ENCODE measurements at regions not wholly inside any gene's neighbourhood (a gene's known extent, or its start where the extent isn't known, plus 50 kb on each side); places are given as distances from the start of the nearest gene placed in this dataset.
A peak's percentile ranks its signal among the peaks of the same experiment; 100 is the strongest.

- peaks cover 23% of the 10 kb centered on the region for H3K4me1 ChIP-seq (replicated peaks)
- H3K4me3 ChIP-seq, result no peak overlapping the region
- no peaks in the 10 kb centered on the region for H3K36me3 ChIP-seq
- H3K27ac ChIP-seq, result no peak overlapping the region
- no peak for DNase-seq (ENCODE audit: low read depth in 1 of 2, low spot score in 2 of 2)
- peaks cover 80% of the 10 kb centered on the region for H3K9me3 ChIP-seq (replicated peaks)
- H3K27me3 ChIP-seq (replicated peaks), result no peaks in the 10 kb centered on the region
Measured at GRCh38 chr11:70867281-70868047, 384.9 kb downstream of the SHANK2 start.

DNA sequence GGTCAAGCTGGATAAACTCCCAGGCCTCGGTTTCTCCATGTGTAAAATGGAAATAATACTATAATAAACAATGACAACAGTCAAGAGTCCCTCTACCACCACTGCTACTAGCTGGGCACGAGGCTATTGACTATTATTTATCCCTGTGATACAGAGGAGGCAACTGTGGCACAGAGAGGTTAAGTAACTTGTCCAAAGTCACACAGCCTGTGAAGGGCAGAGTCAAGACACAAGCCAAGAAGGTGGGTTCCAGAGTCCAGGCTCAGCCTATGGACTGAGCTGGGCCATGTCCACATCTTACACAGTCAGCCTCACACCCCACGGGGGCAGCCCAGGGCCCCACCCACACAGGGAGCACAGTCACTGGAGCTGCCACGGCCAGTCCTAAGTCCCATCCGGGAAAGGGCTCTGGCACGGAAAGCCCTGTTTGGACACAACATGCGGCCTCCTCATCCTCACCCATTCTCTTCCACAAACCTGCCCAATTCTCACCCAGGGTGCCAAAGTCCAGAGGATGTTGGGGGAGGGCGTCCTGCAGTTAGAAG lies 384.0 kb downstream of the SHANK2 start:
- H3K27ac ChIP-seq, result no peak overlapping the region
- DNase-seq (ENCODE audit: low read depth in 1 of 2, low spot score in 2 of 2), result no peak
- H3K4me3 ChIP-seq, result no peak overlapping the region
- no peaks in the 10 kb centered on the region for H3K36me3 ChIP-seq
- no peaks in the 10 kb centered on the region for H3K27me3 ChIP-seq (replicated peaks)
- peaks cover 33% of the 10 kb centered on the region for H3K4me1 ChIP-seq (replicated peaks)
- peaks cover 73% of the 10 kb centered on the region for H3K9me3 ChIP-seq (replicated peaks)

DNA sequence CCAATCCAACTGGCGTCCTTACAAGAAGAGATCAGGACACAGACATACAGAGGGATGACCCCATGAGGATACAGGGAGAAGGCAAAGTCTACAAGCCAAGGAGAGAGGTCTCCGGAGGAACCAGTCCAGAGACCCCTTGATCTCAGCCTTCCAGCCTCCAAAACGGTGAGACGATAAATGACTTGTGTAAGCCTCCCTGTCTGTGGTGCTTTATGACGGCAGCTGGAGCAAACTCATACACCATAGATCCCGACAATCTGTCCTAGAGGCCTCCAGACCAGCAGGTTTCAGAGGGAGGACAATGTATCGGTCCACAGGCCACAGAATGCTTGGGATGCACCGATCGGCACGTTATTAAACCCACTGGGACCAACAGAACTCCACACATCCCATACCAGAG lies 383.3 kb downstream of the SHANK2 start:
- H3K27ac ChIP-seq, result no peak overlapping the region
- DNase-seq (ENCODE audit: low read depth in 1 of 2, low spot score in 2 of 2), result no peak
- H3K9me3 ChIP-seq (replicated peaks), result peaks cover 69% of the 10 kb centered on the region
- no peaks in the 10 kb centered on the region for H3K36me3 ChIP-seq
- peaks cover 39% of the 10 kb centered on the region for H3K4me1 ChIP-seq (replicated peaks)
- H3K4me3 ChIP-seq, result no peak overlapping the region
- no peaks in the 10 kb centered on the region for H3K27me3 ChIP-seq (replicated peaks)

GRCh38 chr11:70871881-70872280 lies 380.5 kb downstream of the SHANK2 start:
- Histone ChIP-seq H3K9me3 (replicated peaks) (peaks cover 55% of the 10 kb centered on the region), H3K27me3 (replicated peaks) (no peaks in the 10 kb centered on the region), H3K4me1 (replicated peaks) (peaks cover 60% of the 10 kb centered on the region), H3K4me3 (no peak overlapping the region), H3K27ac (peak overlapping the region; percentile 91), H3K36me3 (no peaks in the 10 kb centered on the region)
- peak; percentile 80 to 89 for DNase-seq (ENCODE audit: low read depth in 1 of 2, low spot score in 2 of 2)

- Histone ChIP-seq H3K9me3 (replicated peaks) (peaks cover 57% of the 10 kb centered on the region), H3K4me3 (no peak overlapping the region)
Measured at GRCh38 chr11:70872299-70872698, 380.1 kb downstream of the SHANK2 start.

DNA sequence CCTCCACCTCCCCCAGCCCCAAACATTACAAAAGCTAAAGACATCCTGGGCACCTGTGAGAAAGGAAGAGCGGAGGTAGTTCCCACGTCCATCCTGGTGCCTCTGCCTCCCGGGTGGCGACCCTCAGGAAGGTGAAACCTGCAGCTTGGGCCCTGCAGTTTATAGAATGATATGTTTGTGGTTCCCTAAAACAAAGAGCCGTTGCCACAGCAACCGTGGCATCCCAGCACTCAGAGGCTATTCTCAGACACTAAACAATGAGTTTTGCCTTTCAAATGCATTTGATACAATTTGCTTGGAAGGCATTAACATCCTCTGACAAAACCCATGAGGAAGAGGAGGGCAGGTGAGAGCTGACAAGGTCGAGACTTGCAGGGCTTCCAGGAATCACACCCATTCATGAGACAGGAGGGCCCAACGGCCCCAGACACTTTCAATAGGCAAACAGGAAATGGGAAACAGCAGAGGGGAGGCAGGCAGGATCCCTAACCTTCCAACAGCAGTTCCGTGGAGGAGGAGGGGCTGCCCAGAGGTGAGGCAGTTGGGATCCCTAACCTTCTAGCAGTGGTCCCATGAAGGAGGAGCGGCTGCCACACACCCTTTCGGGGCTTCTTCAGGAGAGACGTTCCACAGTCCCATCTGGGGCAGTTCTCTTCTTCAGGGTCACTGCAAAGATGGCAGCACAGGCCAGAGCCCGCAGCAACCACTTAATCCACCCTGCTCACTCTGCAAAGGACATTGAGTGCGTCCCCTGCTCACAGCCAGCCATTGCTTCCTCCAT lies 379.2 kb downstream of the SHANK2 start:
- H3K36me3 ChIP-seq, result no peaks in the 10 kb centered on the region
- peak overlapping the region; percentile 91 for H3K27ac ChIP-seq
- peaks cover 57% of the 10 kb centered on the region for H3K9me3 ChIP-seq (replicated peaks)
- H3K4me3 ChIP-seq, result no peak overlapping the region
- DNase-seq (ENCODE audit: low read depth in 1 of 2, low spot score in 2 of 2), result peak in 1 of 2 experiments; percentile 76
- no peaks in the 10 kb centered on the region for H3K27me3 ChIP-seq (replicated peaks)
- H3K4me1 ChIP-seq (replicated peaks), result peaks cover 61% of the 10 kb centered on the region

More at GRCh38 chr11:70872299-70872698, 380.1 kb downstream of the SHANK2 start:
- Histone ChIP-seq H3K27me3 (replicated peaks) (no peaks in the 10 kb centered on the region), H3K36me3 (no peaks in the 10 kb centered on the region), H3K27ac (peak overlapping the region; percentile 91), H3K4me1 (replicated peaks) (peaks cover 61% of the 10 kb centered on the region)
- DNase-seq (ENCODE audit: low read depth in 1 of 2, low spot score in 2 of 2), result no peak

GRCh38 chr11:70873736-70874412 lies 378.5 kb downstream of the SHANK2 start:
- peak in 1 of 2 experiments; percentile 40 for DNase-seq (ENCODE audit: low read depth in 1 of 2, low spot score in 2 of 2)
- Histone ChIP-seq H3K27ac (peak overlapping the region; percentile 91), H3K27me3 (replicated peaks) (no peaks in the 10 kb centered on the region), H3K9me3 (replicated peaks) (peaks cover 57% of the 10 kb centered on the region), H3K4me1 (replicated peaks) (peaks cover 61% of the 10 kb centered on the region), H3K36me3 (no peaks in the 10 kb centered on the region), H3K4me3 (no peak overlapping the region)

GRCh38 chr11:70876685-70877084 lies 375.7 kb downstream of the SHANK2 start:
- Histone ChIP-seq H3K4me1 (replicated peaks) (peaks cover 46% of the 10 kb centered on the region), H3K4me3 (no peak overlapping the region), H3K36me3 (no peaks in the 10 kb centered on the region), H3K9me3 (replicated peaks) (peaks cover 49% of the 10 kb centered on the region), H3K27ac (no peak overlapping the region), H3K27me3 (replicated peaks) (no peaks in the 10 kb centered on the region)
- DNase-seq (ENCODE audit: low read depth in 1 of 2, low spot score in 2 of 2), result peak in 1 of 2 experiments; percentile 25

DNA sequence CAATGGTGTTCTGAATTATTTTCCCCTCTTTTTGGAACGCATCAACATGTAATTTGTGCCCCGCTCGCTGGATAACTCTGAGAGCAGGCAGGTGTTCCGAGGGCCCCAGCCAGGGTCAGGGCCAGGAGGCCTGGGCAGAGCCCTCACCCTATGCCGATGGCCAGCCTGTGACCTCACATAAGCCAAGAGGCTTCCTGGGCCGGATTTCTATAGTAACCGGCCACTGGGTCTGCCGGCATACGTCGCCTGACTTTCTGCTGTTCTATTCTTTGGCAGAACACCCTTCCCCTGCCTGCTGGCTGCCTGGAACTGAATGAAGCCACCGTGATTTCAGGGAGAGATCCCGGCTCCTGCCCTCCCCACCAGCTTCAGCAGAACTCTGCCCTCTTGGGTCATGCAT lies 375.2 kb downstream of the SHANK2 start:
- H3K27ac ChIP-seq, result no peak overlapping the region
- H3K9me3 ChIP-seq (replicated peaks), result peaks cover 50% of the 10 kb centered on the region
- H3K4me3 ChIP-seq, result no peak overlapping the region
- no peak for DNase-seq (ENCODE audit: low read depth in 1 of 2, low spot score in 2 of 2)
- peaks cover 41% of the 10 kb centered on the region for H3K4me1 ChIP-seq (replicated peaks)
- H3K36me3 ChIP-seq, result no peaks in the 10 kb centered on the region
- H3K27me3 ChIP-seq (replicated peaks), result no peaks in the 10 kb centered on the region

GRCh38 chr11:70878366-70878765 lies 374.0 kb downstream of the SHANK2 start:
- peaks cover 30% of the 10 kb centered on the region for H3K4me1 ChIP-seq (replicated peaks)
- no peaks in the 10 kb centered on the region for H3K36me3 ChIP-seq
- no peak for DNase-seq (ENCODE audit: low read depth in 1 of 2, low spot score in 2 of 2)
- peaks cover 59% of the 10 kb centered on the region for H3K9me3 ChIP-seq (replicated peaks)
- H3K27me3 ChIP-seq (replicated peaks), result no peaks in the 10 kb centered on the region
- no peak overlapping the region for H3K27ac ChIP-seq
- no peak overlapping the region for H3K4me3 ChIP-seq

GRCh38 chr11:70879601-70880285 lies 372.6 kb downstream of the SHANK2 start:
- Histone ChIP-seq H3K4me1 (replicated peaks) (peaks cover 35% of the 10 kb centered on the region), H3K27me3 (replicated peaks) (no peaks in the 10 kb centered on the region), H3K36me3 (no peaks in the 10 kb centered on the region), H3K4me3 (no peak overlapping the region), H3K9me3 (replicated peaks) (peaks cover 72% of the 10 kb centered on the region), H3K27ac (no peak overlapping the region)
- no peak for DNase-seq (ENCODE audit: low read depth in 1 of 2, low spot score in 2 of 2)

DNA sequence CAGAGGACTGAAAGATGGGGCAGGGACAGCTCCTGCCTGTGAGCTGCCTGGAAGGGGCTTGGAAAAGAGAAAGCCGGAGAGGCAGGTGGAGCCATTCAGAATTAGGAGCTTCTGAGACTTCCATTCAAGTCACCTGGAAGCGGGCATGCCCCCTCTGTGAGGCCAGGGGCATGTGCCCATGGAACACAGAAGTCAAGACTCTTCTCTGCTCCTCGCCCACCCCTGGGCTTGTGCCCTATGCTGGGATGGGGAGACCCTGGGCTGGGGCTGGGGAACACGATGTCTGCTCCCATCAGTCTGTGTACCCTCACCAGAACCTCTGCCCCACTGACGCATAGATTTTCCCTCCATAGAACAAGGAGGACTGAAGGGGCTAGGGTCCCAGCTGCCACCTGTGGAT lies 372.0 kb downstream of the SHANK2 start:
- H3K27ac ChIP-seq, result no peak overlapping the region
- no peaks in the 10 kb centered on the region for H3K27me3 ChIP-seq (replicated peaks)
- H3K4me1 ChIP-seq (replicated peaks), result peaks cover 35% of the 10 kb centered on the region
- DNase-seq (ENCODE audit: low read depth in 1 of 2, low spot score in 2 of 2), result no peak
- no peaks in the 10 kb centered on the region for H3K36me3 ChIP-seq
- peaks cover 72% of the 10 kb centered on the region for H3K9me3 ChIP-seq (replicated peaks)
- H3K4me3 ChIP-seq, result no peak overlapping the region

Measured in SJSA1 (cell line).